ENCODE measurements at regions not wholly inside any gene's neighbourhood (a gene's known extent, or its start where the extent isn't known, plus 50 kb on each side); places are given as distances from the start of the nearest gene placed in this dataset.

GRCh38 chr6:4653141-4653540, 123.1 kb upstream of the CDYL start:
- TF ChIP-seq, protein P1, sequence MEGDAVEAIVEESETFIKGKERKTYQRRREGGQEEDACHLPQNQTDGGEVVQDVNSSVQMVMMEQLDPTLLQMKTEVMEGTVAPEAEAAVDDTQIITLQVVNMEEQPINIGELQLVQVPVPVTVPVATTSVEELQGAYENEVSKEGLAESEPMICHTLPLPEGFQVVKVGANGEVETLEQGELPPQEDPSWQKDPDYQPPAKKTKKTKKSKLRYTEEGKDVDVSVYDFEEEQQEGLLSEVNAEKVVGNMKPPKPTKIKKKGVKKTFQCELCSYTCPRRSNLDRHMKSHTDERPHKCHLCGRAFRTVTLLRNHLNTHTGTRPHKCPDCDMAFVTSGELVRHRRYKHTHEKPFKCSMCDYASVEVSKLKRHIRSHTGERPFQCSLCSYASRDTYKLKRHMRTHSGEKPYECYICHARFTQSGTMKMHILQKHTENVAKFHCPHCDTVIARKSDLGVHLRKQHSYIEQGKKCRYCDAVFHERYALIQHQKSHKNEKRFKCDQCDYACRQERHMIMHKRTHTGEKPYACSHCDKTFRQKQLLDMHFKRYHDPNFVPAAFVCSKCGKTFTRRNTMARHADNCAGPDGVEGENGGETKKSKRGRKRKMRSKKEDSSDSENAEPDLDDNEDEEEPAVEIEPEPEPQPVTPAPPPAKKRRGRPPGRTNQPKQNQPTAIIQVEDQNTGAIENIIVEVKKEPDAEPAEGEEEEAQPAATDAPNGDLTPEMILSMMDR (IDR thresholded peaks at IDR 0.05): no peak
- H3K4me3 Mint-ChIP-seq: no peak overlapping the region
- H3K4me1 Mint-ChIP-seq (ENCODE audit: low read depth): peaks cover 10% of the 10 kb centered on the region
- DNase-seq: no peak
- H3K27me3 Mint-ChIP-seq (ENCODE audit: insufficient read depth): no peaks in the 10 kb centered on the region
- H3K36me3 Mint-ChIP-seq (ENCODE audit: low read depth): no peaks in the 10 kb centered on the region; the same call in 1 of the 2 replicates
- no peak overlapping the region for H3K27ac Mint-ChIP-seq
- H3K9me3 Mint-ChIP-seq: peaks cover 4% of the 10 kb centered on the region; the same call in 1 of the 2 replicates

GRCh38 chr6:4651831-4652467, 124.3 kb upstream of the CDYL start:
- no peak overlapping the region for H3K4me3 Mint-ChIP-seq
- TF ChIP-seq, protein P1 (IDR thresholded peaks at IDR 0.05): no peak
- no peaks in the 10 kb centered on the region; the same call in 1 of the 2 replicates for H3K36me3 Mint-ChIP-seq (ENCODE audit: low read depth)
- no peaks in the 10 kb centered on the region for H3K27me3 Mint-ChIP-seq (ENCODE audit: insufficient read depth)
- H3K27ac Mint-ChIP-seq: no peak overlapping the region
- peaks cover 22% of the 10 kb centered on the region for H3K4me1 Mint-ChIP-seq (ENCODE audit: low read depth)
- no peak for DNase-seq
- H3K9me3 Mint-ChIP-seq: peaks cover 4% of the 10 kb centered on the region; the same call in 1 of the 2 replicates

GRCh38 chr6:4649728-4650127, 126.5 kb upstream of the CDYL start:
- TF ChIP-seq, protein P1 (IDR thresholded peaks at IDR 0.05): no peak
- no peaks in the 10 kb centered on the region for H3K27me3 Mint-ChIP-seq (ENCODE audit: insufficient read depth)
- no peak for DNase-seq
- no peaks in the 10 kb centered on the region; the same call in 1 of the 2 replicates for H3K36me3 Mint-ChIP-seq (ENCODE audit: low read depth)
- peaks cover 29% of the 10 kb centered on the region for H3K4me1 Mint-ChIP-seq (ENCODE audit: low read depth)
- H3K27ac Mint-ChIP-seq: no peak overlapping the region
- H3K4me3 Mint-ChIP-seq: no peak overlapping the region
- H3K9me3 Mint-ChIP-seq: peaks cover 4% of the 10 kb centered on the region; the same call in 1 of the 2 replicates

GRCh38 chr6:4647414-4648365, 128.5 kb upstream of the CDYL start:
- Mint-ChIP-seq H3K9me3 (peaks cover 4% of the 10 kb centered on the region; the same call in 1 of the 2 replicates), H3K4me1 (ENCODE audit: low read depth) (peaks cover 30% of the 10 kb centered on the region), H3K27me3 (ENCODE audit: insufficient read depth) (no peaks in the 10 kb centered on the region; the same call in 1 of the 2 replicates), H3K27ac (peak overlapping the region; percentile 75), H3K4me3 (peak overlapping the region; percentile 83), H3K36me3 (ENCODE audit: low read depth) (no peaks in the 10 kb centered on the region; the same call in 1 of the 2 replicates)
- TF ChIP-seq, protein P1 (IDR thresholded peaks at IDR 0.05): no peak
- DNase-seq: peak; percentile 57

- H3K4me1 Mint-ChIP-seq (ENCODE audit: low read depth): peaks cover 30% of the 10 kb centered on the region
- TF ChIP-seq, protein P1 (IDR thresholded peaks at IDR 0.05): no peak
- H3K9me3 Mint-ChIP-seq: no peaks in the 10 kb centered on the region
- DNase-seq: no peak
- H3K36me3 Mint-ChIP-seq (ENCODE audit: low read depth): no peaks in the 10 kb centered on the region
- no peak overlapping the region for H3K4me3 Mint-ChIP-seq
- no peak overlapping the region for H3K27ac Mint-ChIP-seq
- H3K27me3 Mint-ChIP-seq (ENCODE audit: insufficient read depth): no peaks in the 10 kb centered on the region; the same call in 1 of the 2 replicates
Observed at GRCh38 chr6:4645713-4646360, 130.4 kb upstream of the CDYL start.
